Panc1 (cell line): ENCODE measurements at regions not wholly inside any gene's neighbourhood (a gene's known extent, or its start where the extent isn't known, plus 50 kb on each side); places are given as distances from the start of the nearest gene placed in this dataset.

Experiments used
- ATAC-seq: fragments of 200-7000 bp; cut with Tn5 transposase; 2 replicates; pipeline ENCODE4 v1.9.1; 2020; ENCODE audit warnings: mild to moderate bottlenecking, moderate library complexity
- BruUV-seq: library from RNA; stranded (reverse); fragments of 400-500 nt; replicated peaks from 2 replicates; lab custom pipeline; 2021; lab: Mats Ljungman, UMichigan
- CTCF ChIA-PET: fragments of 300-600 bp; sonication (Branson Sonifier 250); formaldehyde crosslinking; loops from one replicate; lab custom pipeline; 2022; ENCODE audit warnings: antibody characterized with exemption; lab: Charles Lee
- POLR2A ChIA-PET: fragments of 300-600 bp; sonication (Branson Sonifier 250); formaldehyde crosslinking; loops from one replicate; lab custom pipeline; 2022; ENCODE audit warnings: antibody characterized with exemption; lab: Charles Lee
- DNase-seq: peaks from one replicate; pipeline ENCODE4 v3.0.0-alpha.2; 2010; ENCODE audit warnings: low read depth, low spot score
- H3K27ac ChIP-seq: 2 replicates; pipeline ENCODE4 v1.5.1; 2011; ENCODE audit warnings: mild to moderate bottlenecking, low read length, inconsistent platforms
- H3K27me3 ChIP-seq: fragments of 200-500 bp; sonication (Bioruptor generic); 2 replicates; pipeline ENCODE4 v1.6.0; 2014; ENCODE audit warnings: low read length, inconsistent platforms; ENCODE audit not compliant: control insufficient read depth, insufficient read depth
- H3K36me3 ChIP-seq: fragments of 200-500 bp; sonication (Bioruptor generic); 2 replicates; pipeline ENCODE4 v1.5.1; 2014; ENCODE audit warnings: inconsistent platforms, mild to moderate bottlenecking, low read length, moderate library complexity; ENCODE audit not compliant: control insufficient read depth, insufficient read depth
- H3K4me1 ChIP-seq: 2 replicates; pipeline ENCODE4 v1.5.1; 2011; ENCODE audit warnings: inconsistent platforms, mild to moderate bottlenecking, low read length, moderate library complexity; ENCODE audit not compliant: control insufficient read depth, insufficient read depth
- H3K4me3 ChIP-seq, 2 experiments: 2 replicates each; pipeline ENCODE4 v1.5.1; 2011 to 2012; ENCODE audit warnings: low read depth in 2 of 2, low read length in 2 of 2, mild to moderate bottlenecking in 2 of 2, inconsistent platforms in 1 of 2, moderate library complexity in 1 of 2
- H3K9me3 ChIP-seq: fragments of 200-500 bp; sonication (Bioruptor generic); 2 replicates; pipeline ENCODE4 v1.5.1; 2014; ENCODE audit warnings: low read depth, mild to moderate bottlenecking, inconsistent platforms, low read length, moderate library complexity; ENCODE audit not compliant: control insufficient read depth, insufficient read depth
- CTCF ChIP-seq: fragments of 450-650 bp; IDR thresholded peaks from 2 replicates; pipeline ENCODE4 v1.5.1; 2017; ENCODE audit warnings: mild to moderate bottlenecking
- POLR2AphosphoS5 ChIP-seq: IDR thresholded peaks from 2 replicates; pipeline ENCODE4 v1.6.1; 2012; ENCODE audit warnings: mild to moderate bottlenecking, low read depth, low read length, moderate library complexity
- REST ChIP-seq, 2 experiments: IDR thresholded peaks; 2 replicates each; pipeline ENCODE4 v1.6.1; 2011 to 2012; ENCODE audit warnings: low read depth in 2 of 2, control low read depth in 1 of 2, low read length in 1 of 2, mild to moderate bottlenecking in 1 of 2, moderate library complexity in 1 of 2; ENCODE audit not compliant: insufficient read depth in 1 of 2
- SIN3A ChIP-seq: IDR thresholded peaks from 2 replicates; pipeline ENCODE4 v1.6.1; 2012; ENCODE audit warnings: low read depth, mild to moderate bottlenecking, low read length, moderate library complexity, borderline replicate concordance; ENCODE audit not compliant: insufficient read depth
- TCF7L2 ChIP-seq: IDR thresholded peaks from 2 replicates; pipeline ENCODE4 v1.6.1; 2011; ENCODE audit warnings: mild to moderate bottlenecking, low read depth, low read length, inconsistent platforms
- in situ Hi-C: cut with HindIII; loops from 2 replicates; pipeline ENCODE4 v1.10.0; 2016; ENCODE audit warnings: low sequenced_read_pairs, low pct_unique_long_range_greater_than_20kb
- intact Hi-C: fragments of 100-400 bp; cut with micrococcal nuclease; formaldehyde crosslinking; loops from one replicate; pipeline ENCODE4 v1.10.0; 2022; ENCODE audit not compliant: unreplicated experiment

GRCh38 chr9:7242126-7242525, 484.4 kb downstream of the KDM4C start:
- ATAC-seq = no peak
- no peak overlapping the region for H3K4me3 ChIP-seq
- POLR2A ChIA-PET = no interaction called here
- no peaks in the 10 kb centered on the region for H3K36me3 ChIP-seq
- no peak overlapping the region for H3K27ac ChIP-seq
- no TSS peak for BruUV-seq
- in situ Hi-C loops = no loop called here
- no peak for DNase-seq
- H3K9me3 ChIP-seq = no peaks in the 10 kb centered on the region
- intact Hi-C loops = no loop called here
- no peaks in the 10 kb centered on the region for H3K4me1 ChIP-seq
- CTCF ChIA-PET = no interaction called here
- no peaks in the 10 kb centered on the region for H3K27me3 ChIP-seq
- TF ChIP-seq TCF7L2 (no peak), SIN3A (no peak), CTCF (no peak), REST (IDR thresholded peaks at IDR 0.05; ENCODE audit: insufficient read depth in 1 of 2, low read depth in 2 of 2, low read length in 1 of 2) (no peak), POLR2AphosphoS5 (no peak)

- intact Hi-C loops = no loop called here
- DNase-seq = no peak
- no peaks in the 10 kb centered on the region for H3K36me3 ChIP-seq
- no peaks in the 10 kb centered on the region for H3K9me3 ChIP-seq
- ATAC-seq = no peak
- H3K27ac ChIP-seq = no peak overlapping the region
- in situ Hi-C loops = no loop called here
- no peak overlapping the region for H3K4me3 ChIP-seq
- H3K4me1 ChIP-seq = no peaks in the 10 kb centered on the region
- no TSS peak for BruUV-seq
- no peaks in the 10 kb centered on the region for H3K27me3 ChIP-seq
- TF ChIP-seq TCF7L2 (no peak), POLR2AphosphoS5 (no peak), CTCF (no peak), REST (IDR thresholded peaks at IDR 0.05; ENCODE audit: insufficient read depth in 1 of 2, low read depth in 2 of 2, low read length in 1 of 2) (no peak), SIN3A (no peak)
- POLR2A ChIA-PET = no interaction called here
- CTCF ChIA-PET = no interaction called here
Observed at GRCh38 chr9:7241694-7242093, 483.9 kb downstream of the KDM4C start.
